ENCODE measurements at regions not wholly inside any gene's neighbourhood (a gene's known extent, or its start where the extent isn't known, plus 50 kb on each side); places are given as distances from the start of the nearest gene placed in this dataset.

DNA sequence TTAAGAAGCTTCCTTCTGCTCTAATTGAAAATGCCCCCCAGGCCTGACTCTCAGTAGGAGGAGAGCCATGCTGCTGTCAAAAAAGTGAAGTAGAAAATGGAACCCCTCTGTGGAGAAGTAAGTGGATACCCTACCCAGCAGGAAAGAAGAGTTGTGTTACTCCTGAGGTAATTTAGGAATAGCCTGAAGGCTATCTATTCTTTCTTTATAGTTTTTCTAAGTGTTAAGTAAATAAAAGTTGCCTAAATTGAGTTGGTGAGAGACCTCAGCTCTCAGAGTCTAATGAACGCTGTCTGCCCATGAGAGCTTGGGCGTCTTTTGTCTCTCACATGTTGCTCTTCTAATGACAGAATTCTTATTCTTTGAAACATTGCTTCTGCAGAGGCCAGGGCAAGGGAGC is 116.2 kb downstream of the NSUN3 start:
- H3K36me3 Mint-ChIP-seq (ENCODE audit: low read depth), result no peaks in the 10 kb centered on the region
- DNase-seq, result no peak
- TF ChIP-seq, protein P1, sequence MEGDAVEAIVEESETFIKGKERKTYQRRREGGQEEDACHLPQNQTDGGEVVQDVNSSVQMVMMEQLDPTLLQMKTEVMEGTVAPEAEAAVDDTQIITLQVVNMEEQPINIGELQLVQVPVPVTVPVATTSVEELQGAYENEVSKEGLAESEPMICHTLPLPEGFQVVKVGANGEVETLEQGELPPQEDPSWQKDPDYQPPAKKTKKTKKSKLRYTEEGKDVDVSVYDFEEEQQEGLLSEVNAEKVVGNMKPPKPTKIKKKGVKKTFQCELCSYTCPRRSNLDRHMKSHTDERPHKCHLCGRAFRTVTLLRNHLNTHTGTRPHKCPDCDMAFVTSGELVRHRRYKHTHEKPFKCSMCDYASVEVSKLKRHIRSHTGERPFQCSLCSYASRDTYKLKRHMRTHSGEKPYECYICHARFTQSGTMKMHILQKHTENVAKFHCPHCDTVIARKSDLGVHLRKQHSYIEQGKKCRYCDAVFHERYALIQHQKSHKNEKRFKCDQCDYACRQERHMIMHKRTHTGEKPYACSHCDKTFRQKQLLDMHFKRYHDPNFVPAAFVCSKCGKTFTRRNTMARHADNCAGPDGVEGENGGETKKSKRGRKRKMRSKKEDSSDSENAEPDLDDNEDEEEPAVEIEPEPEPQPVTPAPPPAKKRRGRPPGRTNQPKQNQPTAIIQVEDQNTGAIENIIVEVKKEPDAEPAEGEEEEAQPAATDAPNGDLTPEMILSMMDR (IDR thresholded peaks at IDR 0.05), result no peak
- no peaks in the 10 kb centered on the region; the same call in 1 of the 2 replicates for H3K27me3 Mint-ChIP-seq (ENCODE audit: insufficient read depth)
- peaks cover 23% of the 10 kb centered on the region for H3K4me1 Mint-ChIP-seq (ENCODE audit: low read depth)
- no peak overlapping the region for H3K4me3 Mint-ChIP-seq
- no peaks in the 10 kb centered on the region for H3K9me3 Mint-ChIP-seq
- H3K27ac Mint-ChIP-seq, result no peak overlapping the region

DNA sequence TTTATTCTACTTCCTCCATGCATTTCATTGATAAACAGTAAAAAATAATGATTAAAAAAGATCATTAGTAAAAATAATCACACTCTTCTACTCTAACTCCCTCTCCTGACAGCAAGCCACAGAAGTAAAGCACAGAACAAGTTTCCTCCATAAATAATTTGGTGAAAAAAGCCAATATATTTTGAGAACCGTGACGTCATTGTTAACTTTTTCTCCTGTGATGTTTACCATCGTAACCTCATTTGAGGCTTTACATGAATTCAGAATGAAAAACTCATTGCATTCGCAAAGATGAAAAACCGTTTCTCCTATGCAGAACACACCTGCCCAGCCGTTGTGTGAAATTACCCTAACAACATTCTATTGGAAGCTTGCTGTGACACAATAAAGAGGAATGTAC is 120.7 kb downstream of the NSUN3 start:
- Mint-ChIP-seq H3K9me3 (no peaks in the 10 kb centered on the region), H3K4me3 (no peak overlapping the region), H3K27me3 (ENCODE audit: insufficient read depth) (no peaks in the 10 kb centered on the region; the same call in 1 of the 2 replicates), H3K27ac (no peak overlapping the region), H3K36me3 (ENCODE audit: low read depth) (no peaks in the 10 kb centered on the region), H3K4me1 (ENCODE audit: low read depth) (peaks cover 10% of the 10 kb centered on the region)
- DNase-seq, result no peak
- TF ChIP-seq, protein P1 (IDR thresholded peaks at IDR 0.05), result no peak

DNA sequence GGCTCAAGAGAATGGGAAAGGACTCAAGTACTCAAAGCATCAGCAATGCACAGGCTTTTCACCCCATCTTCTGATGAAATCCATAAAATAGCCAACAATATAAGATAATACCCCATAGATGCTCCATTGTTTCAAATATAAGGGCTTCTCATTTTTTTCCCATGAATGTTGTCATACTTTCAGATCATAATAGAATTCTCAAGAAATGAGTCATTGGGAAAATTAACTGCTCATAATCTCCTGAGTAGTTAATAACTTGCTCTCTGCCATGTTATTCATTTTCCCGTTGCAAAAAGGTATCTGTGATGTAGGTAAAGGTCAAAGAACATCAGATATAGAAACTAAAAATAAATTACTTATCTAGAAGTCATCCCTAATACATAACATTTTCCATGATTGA is 121.9 kb downstream of the NSUN3 start:
- Mint-ChIP-seq H3K36me3 (ENCODE audit: low read depth) (no peaks in the 10 kb centered on the region), H3K4me3 (no peak overlapping the region), H3K4me1 (ENCODE audit: low read depth) (peaks cover 10% of the 10 kb centered on the region), H3K27ac (no peak overlapping the region), H3K9me3 (no peaks in the 10 kb centered on the region), H3K27me3 (ENCODE audit: insufficient read depth) (no peaks in the 10 kb centered on the region; the same call in 1 of the 2 replicates)
- TF ChIP-seq, protein P1 (IDR thresholded peaks at IDR 0.05), result no peak
- DNase-seq, result no peak

DNA sequence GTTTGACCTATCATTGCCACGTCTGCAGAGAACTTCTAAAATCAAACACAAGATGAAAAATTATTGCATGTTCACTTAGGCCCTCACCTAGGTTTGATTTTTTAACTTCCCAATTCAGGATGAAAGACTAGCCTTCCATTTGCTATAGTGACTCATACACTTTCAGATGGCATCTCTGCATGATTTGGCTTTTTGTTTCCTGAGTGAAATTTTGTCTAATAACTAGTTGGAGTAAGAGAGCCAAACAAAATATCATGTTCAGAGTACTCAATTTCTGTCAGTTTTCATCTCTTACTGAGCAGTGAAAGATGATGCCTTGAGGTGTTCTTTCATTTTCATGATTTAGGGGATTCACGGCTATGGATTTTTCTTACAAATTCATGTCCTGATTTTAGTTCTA is 122.9 kb downstream of the NSUN3 start:
- no peak overlapping the region for H3K27ac Mint-ChIP-seq

DNA sequence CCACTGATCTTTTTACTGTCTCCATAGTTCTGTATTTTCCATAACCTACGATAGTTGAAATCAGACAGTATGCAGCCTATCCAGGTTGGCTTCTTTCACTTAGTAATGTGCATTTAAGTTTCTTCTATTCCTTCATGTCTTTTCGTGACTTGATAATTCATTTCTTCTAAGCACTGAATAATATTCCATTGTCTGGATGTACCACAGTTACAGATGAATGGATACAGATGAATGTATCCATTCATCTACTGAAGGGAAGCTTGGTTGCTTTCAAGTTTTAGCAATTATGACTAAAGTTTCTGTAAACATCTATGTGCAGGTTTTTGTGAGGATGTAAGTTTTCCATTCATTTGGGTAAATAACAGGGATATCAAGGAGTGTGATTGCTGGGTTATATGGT is 124.8 kb downstream of the NSUN3 start:
- TF ChIP-seq, protein P1 (IDR thresholded peaks at IDR 0.05), result no peak
- Mint-ChIP-seq H3K27me3 (ENCODE audit: insufficient read depth) (no peaks in the 10 kb centered on the region; the same call in 1 of the 2 replicates), H3K36me3 (ENCODE audit: low read depth) (no peaks in the 10 kb centered on the region), H3K4me3 (no peak overlapping the region), H3K9me3 (no peaks in the 10 kb centered on the region), H3K4me1 (ENCODE audit: low read depth) (peaks cover 10% of the 10 kb centered on the region), H3K27ac (no peak overlapping the region)
- no peak for DNase-seq

More for the DNA sequence above, 122.9 kb downstream of the NSUN3 start:
- DNase-seq, result no peak
- Mint-ChIP-seq H3K4me1 (ENCODE audit: low read depth) (peaks cover 10% of the 10 kb centered on the region), H3K36me3 (ENCODE audit: low read depth) (no peaks in the 10 kb centered on the region), H3K27me3 (ENCODE audit: insufficient read depth) (no peaks in the 10 kb centered on the region; the same call in 1 of the 2 replicates), H3K4me3 (no peak overlapping the region), H3K9me3 (no peaks in the 10 kb centered on the region)
- TF ChIP-seq, protein P1 (IDR thresholded peaks at IDR 0.05), result no peak

DNA sequence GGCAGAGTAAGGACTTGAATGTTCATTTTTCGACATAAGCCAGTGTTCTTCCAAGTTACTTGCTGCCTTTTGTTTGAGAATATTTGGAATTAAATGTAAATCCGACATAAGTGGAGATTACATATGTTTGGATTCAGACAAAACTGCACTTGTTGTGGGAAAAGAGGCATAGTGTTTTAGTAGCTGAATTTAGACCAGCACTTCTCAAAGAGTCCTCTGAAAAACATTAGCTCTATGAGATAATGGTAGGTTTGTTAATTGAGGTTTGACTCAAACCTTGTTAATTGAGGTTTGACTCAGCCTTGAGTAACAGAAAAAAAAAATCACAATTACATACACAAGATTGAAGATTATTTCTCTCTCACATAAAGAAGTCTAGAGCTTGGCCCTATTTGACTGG is 132.5 kb downstream of the NSUN3 start:
- no peaks in the 10 kb centered on the region for H3K27me3 Mint-ChIP-seq (ENCODE audit: insufficient read depth)
- no peak overlapping the region for H3K4me3 Mint-ChIP-seq
- no peaks in the 10 kb centered on the region for H3K4me1 Mint-ChIP-seq (ENCODE audit: low read depth)
- H3K27ac Mint-ChIP-seq, result no peak overlapping the region
- H3K9me3 Mint-ChIP-seq, result no peaks in the 10 kb centered on the region
- H3K36me3 Mint-ChIP-seq (ENCODE audit: low read depth), result no peaks in the 10 kb centered on the region
- DNase-seq, result no peak
- TF ChIP-seq, protein P1 (IDR thresholded peaks at IDR 0.05), result no peak

All from HFFc6 (cell line).